Astrocyte of the cerebellum (primary cell): ENCODE measurements at regions not wholly inside any gene's neighbourhood (a gene's known extent, or its start where the extent isn't known, plus 50 kb on each side); places are given as distances from the start of the nearest gene placed in this dataset.

Source experiments
- DNase-seq: peaks from one replicate; pipeline ENCODE4 v3.0.0-alpha.2; 2011; ENCODE audit warnings: low read depth
- H3K4me3 ChIP-seq: 2 replicates; pipeline ENCODE4 v1.5.1; 2011; ENCODE audit warnings: mild to moderate bottlenecking, low read depth, low read length, moderate library complexity
- CTCF ChIP-seq: IDR thresholded peaks from 2 replicates; pipeline ENCODE4 v1.5.1; 2012; ENCODE audit warnings: low read length, low read depth, moderate library complexity, mild to moderate bottlenecking; ENCODE audit errors: missing control alignments
- in situ Hi-C: cut with HindIII; loops from 2 replicates; pipeline ENCODE4 v1.10.0; 2017; ENCODE audit warnings: low sequenced_read_pairs

GRCh38 chr2:164287056-164287455 is 334.2 kb downstream of the GRB14 start:
- H3K4me3 ChIP-seq, result no peak overlapping the region
- no peak for TF ChIP-seq CTCF
- in situ Hi-C loops, result no loop called here
- no peak for DNase-seq

DNA sequence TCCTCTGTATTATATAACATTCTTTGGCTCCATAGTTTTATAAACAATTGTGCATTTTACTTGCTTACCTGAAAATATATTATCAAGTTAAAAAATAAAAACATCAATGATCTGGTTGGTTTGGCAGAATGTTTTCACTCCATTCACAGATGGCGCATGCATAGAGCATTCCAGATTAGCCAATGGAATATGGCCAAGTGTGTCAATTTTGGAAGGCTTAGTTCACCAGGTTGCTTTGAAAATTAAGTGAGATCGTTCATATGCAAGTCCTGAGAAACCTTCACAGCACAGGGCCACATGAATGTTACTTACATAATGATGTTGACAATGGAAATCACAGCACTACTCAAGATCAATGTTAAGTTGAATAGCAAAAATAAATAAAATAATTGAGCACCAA is 335.7 kb downstream of the GRB14 start:
- DNase-seq, result no peak
- TF ChIP-seq CTCF, result no peak
- in situ Hi-C loops, result no loop called here
- H3K4me3 ChIP-seq, result no peak overlapping the region

DNA sequence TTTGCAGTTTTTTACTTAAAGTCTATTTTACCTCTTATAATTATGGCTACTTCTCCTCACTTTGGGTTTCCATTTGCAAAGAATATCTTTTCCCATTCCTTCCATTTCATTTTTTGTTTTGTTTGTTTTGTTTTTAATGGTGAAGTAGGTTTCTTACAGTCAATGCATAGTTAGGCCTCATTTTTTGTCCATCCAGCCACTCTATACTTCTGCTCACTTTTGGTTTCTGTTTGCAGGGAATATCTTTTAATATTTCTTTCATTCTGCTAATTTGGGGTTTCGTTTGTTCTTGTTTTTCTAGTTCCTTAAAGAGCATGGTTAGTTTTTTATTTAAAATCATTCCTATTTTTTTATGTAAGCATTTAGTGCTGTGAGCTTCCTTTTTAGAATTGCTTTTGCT is 339.4 kb downstream of the GRB14 start:
- TF ChIP-seq CTCF, result no peak
- H3K4me3 ChIP-seq, result no peak overlapping the region
- in situ Hi-C loops, result no loop called here
- no peak for DNase-seq

DNA sequence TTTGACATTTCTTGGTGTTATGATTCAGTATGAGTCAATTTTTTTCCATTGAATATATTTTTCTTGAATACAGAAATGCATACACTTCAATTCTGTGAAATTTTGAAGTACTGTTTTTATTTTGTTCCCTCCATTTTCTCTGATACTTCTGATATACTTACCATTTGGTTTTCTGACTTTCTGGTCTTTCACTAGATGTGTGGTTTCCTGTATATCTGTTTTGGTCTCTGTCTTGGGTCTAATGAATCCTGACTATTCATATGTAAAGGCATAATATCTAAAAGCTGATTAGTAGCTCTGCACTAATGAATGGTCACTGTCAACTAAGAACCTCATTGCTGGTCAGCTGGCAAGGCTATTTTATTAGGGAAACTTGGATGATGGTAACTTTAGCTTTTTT is 345.6 kb downstream of the GRB14 start:
- in situ Hi-C loops, result no loop called here
- DNase-seq, result no peak
- no peak for TF ChIP-seq CTCF
- H3K4me3 ChIP-seq, result no peak overlapping the region

- H3K4me3 ChIP-seq, result no peak overlapping the region
- no peak for TF ChIP-seq CTCF
- in situ Hi-C loops, result no loop called here
- no peak for DNase-seq
These were observed 360.8 kb downstream of the GRB14 start for GRCh38 chr2:164260506-164260905.

GRCh38 chr2:164257742-164258141 is 363.5 kb downstream of the GRB14 start:
- no peak overlapping the region for H3K4me3 ChIP-seq
- no peak for DNase-seq
- TF ChIP-seq CTCF, result no peak
- in situ Hi-C loops, result no loop called here
